ENCODE measurements at regions not wholly inside any gene's neighbourhood (a gene's known extent, or its start where the extent isn't known, plus 50 kb on each side); places are given as distances from the start of the nearest gene placed in this dataset.
A peak's percentile ranks its signal among the peaks of the same experiment; 100 is the strongest.
"Not testable (repeated sequence)": the region's sequence is repeated elsewhere in the genome, so short reads cannot be mapped to it uniquely, and the experiment has no call there.

DNA sequence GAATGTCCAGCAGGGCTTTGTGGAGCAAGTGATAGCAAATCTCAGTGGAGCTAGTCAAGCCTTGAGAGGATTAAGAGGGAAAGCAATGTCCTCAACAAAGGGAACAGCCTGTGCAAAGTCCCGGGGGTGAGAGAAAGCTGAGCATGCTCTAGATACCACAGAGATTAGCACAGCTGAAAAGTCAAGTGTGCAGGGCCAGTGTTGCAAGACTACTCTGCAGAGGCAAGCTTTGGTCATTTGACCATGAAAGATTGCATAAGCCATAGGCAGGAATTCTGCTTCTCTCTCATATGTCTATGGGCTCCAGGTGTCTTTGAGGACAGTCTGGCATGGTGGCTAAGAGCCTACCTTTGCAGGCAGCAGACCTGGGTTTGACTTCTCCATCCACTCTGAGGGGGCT, 181.0 kb upstream of the JUN start:
- DNase-seq (ENCODE audit: low spot score in 2 of 2): no peak
- intact Hi-C loops (cut with DNase I): no loop called here
- H3K9me3 ChIP-seq: no peaks in the 10 kb centered on the region
- H3K27ac ChIP-seq: no peak overlapping the region
- H3K4me3 ChIP-seq: no peak overlapping the region
- H3K27me3 ChIP-seq: no peaks in the 10 kb centered on the region
- peaks cover 5 to 7% of the 10 kb centered on the region in 2 donors for H3K4me1 ChIP-seq
- H3K36me3 ChIP-seq: no peaks in the 10 kb centered on the region
- TF ChIP-seq, protein P1, sequence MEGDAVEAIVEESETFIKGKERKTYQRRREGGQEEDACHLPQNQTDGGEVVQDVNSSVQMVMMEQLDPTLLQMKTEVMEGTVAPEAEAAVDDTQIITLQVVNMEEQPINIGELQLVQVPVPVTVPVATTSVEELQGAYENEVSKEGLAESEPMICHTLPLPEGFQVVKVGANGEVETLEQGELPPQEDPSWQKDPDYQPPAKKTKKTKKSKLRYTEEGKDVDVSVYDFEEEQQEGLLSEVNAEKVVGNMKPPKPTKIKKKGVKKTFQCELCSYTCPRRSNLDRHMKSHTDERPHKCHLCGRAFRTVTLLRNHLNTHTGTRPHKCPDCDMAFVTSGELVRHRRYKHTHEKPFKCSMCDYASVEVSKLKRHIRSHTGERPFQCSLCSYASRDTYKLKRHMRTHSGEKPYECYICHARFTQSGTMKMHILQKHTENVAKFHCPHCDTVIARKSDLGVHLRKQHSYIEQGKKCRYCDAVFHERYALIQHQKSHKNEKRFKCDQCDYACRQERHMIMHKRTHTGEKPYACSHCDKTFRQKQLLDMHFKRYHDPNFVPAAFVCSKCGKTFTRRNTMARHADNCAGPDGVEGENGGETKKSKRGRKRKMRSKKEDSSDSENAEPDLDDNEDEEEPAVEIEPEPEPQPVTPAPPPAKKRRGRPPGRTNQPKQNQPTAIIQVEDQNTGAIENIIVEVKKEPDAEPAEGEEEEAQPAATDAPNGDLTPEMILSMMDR (IDR thresholded peaks at IDR 0.05): no peak

DNA sequence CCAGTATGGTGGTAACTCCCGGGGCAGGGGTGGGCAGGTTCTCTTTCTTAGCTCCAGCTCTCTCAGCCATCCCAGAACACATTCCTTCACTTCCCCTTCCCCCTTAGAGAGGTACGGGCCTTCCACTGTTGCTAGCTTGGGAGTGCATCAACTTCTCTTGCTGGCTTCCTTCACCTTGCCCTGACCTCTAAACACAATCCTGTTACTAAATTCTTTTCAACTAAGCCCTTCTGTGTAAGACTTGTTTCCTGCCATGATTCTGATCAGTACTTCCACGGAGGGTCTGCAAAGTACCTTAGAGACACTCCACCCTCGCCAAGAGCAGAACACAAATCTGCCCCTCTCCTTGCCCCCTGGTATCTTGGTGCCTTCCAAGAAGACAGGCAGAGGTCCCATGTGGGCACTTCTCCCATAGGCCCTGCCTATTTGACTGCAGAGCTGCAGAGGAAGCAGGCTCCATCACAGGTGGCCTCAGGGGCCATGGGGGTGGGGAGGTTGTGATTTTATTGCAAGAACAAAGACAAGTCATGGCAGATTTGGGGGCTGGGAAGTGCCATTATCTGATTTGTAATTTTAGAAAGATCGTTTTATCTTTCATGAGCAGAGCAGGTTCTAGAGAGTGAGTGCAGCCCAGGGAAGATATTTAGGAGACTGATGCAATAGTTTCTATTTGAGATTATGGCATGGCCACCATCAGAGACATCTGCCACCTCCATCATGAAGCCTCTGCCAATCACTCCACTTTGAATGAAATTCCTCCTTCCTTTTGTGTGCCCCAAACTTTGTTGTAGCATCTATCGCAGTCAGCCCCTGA, 182.5 kb upstream of the JUN start:
- H3K4me3 ChIP-seq: no peak overlapping the region
- H3K4me1 ChIP-seq: peaks cover 5 to 7% of the 10 kb centered on the region in 2 donors
- H3K36me3 ChIP-seq: no peaks in the 10 kb centered on the region
- intact Hi-C loops (cut with DNase I): no loop called here
- no peak overlapping the region for H3K27ac ChIP-seq
- H3K27me3 ChIP-seq: no peaks in the 10 kb centered on the region
- TF ChIP-seq, protein P1 (IDR thresholded peaks at IDR 0.05): no peak
- no peak for DNase-seq (ENCODE audit: low spot score in 2 of 2)
- no peaks in the 10 kb centered on the region for H3K9me3 ChIP-seq

DNA sequence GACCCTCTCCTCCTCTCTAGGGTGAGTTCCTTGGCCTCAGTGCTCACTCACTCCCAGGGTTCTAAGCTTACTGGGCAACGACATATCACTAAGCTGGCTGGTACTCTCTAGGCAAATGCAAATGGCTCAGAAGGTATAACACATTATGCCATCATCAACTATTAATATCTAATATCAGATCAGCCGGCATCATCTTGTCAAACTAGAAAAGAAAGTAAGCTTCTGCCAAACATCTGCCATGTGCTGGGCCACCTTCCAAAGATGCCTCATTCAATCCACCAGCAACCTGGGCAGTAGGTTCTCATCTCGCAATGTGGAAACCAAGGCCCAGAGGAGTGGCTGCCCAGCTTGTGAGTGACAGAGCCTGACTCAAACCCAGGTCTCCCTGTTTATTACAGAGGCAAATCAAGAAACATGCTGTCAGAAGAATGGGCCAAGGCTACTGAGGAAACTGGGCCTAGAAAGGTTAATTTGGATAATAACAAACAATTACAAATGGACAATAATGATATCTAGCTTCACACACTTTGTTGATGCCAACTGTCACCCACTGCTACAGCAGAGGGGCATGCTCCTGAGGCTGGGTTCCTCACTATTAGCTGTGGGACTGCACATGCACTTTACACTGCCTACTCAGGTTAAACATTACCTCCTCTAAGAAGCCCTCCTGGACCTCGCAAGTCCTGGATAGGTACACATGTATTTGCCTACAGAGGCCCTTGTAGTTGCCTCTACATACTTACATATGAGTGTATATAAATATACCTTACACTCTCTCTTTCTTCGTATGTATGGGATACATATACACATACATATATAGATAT, 183.3 kb upstream of the JUN start:
- TF ChIP-seq, protein P1 (IDR thresholded peaks at IDR 0.05): no peak
- intact Hi-C loops (cut with DNase I): no loop called here
- no peaks in the 10 kb centered on the region for H3K27me3 ChIP-seq
- no peaks in the 10 kb centered on the region for H3K36me3 ChIP-seq
- DNase-seq (ENCODE audit: low spot score in 2 of 2): no peak
- H3K4me1 ChIP-seq: peaks cover 5 to 7% of the 10 kb centered on the region in 2 donors
- no peaks in the 10 kb centered on the region for H3K9me3 ChIP-seq
- H3K27ac ChIP-seq: no peak overlapping the region
- no peak overlapping the region for H3K4me3 ChIP-seq

DNA sequence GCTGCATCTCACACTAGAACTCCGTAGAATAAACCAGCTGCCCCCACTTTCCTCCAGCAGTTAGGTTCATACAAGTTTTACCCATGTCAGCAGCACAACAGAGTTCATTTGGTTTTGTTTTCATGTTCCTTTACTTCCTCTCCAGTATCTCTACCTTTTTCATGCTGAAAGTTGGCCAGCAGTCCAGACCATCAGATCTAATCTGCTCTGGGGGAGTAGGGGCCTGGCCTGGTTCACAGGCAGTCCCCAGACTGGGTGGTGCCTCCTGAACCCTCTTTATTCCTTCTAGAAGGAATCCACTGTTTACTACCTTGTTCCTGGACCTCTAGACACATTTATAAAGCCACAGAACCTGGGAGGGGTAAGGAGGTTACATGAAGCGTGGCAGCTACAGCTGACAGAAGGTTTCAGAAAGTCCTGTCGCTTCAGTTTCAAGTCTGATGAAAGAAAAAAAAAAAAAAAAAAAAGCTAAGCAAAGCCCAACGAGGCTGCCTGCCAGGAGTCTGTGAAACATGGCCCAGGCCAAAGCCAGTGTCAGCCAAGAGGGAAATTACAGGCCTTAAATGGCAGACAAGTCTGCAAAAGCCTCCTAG, 184.6 kb upstream of the JUN start:
- DNase-seq (ENCODE audit: low spot score in 2 of 2): peak; percentile 14 to 87
- H3K9me3 ChIP-seq: no peaks in the 10 kb centered on the region
- no peaks in the 10 kb centered on the region for H3K36me3 ChIP-seq
- intact Hi-C loops (cut with DNase I): no loop called here
- TF ChIP-seq, protein P1 (IDR thresholded peaks at IDR 0.05): no peak
- no peaks in the 10 kb centered on the region for H3K27me3 ChIP-seq
- peak overlapping the region; percentile 82 to 90 for H3K27ac ChIP-seq
- H3K4me1 ChIP-seq: peaks cover 5 to 7% of the 10 kb centered on the region in 2 donors
- no peak overlapping the region for H3K4me3 ChIP-seq

DNA sequence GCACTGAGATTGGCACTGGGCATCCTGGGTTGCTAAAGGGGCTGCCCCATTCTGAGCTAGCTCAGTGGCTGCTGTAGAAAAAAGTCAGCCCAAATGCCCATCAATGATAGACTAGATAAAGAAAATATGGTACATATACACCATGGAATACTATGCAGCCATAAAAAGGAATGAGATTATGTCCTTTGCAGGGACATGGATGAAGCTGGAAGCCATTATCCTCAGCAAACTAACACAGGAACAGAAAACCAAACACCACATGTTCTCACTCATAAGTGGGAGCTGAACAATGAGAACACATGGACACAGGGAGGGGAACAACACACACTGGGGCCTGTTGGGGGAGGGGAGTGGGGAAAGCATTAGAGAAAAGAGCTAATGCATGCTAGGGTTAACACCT, 185.3 kb upstream of the JUN start:
- H3K4me1 ChIP-seq; DNase-seq (ENCODE audit: low spot score in 2 of 2); intact Hi-C loops (cut with DNase I); H3K9me3 ChIP-seq; H3K36me3 ChIP-seq; H3K27me3 ChIP-seq; H3K4me3 ChIP-seq: not testable (repeated sequence)
- H3K27ac ChIP-seq: peak overlapping the region; percentile 82 to 90

All from ascending aorta (tissue), 2 donors.